Activated T-helper 9 cell treated with anti-CD3 and anti-CD28 coated beads, Interleukin-2, amount 50 U/mL, for 16 hours (primary cell): ENCODE measurements at regions not wholly inside any gene's neighbourhood (a gene's known extent, or its start where the extent isn't known, plus 50 kb on each side); places are given as distances from the start of the nearest gene placed in this dataset.

Experiments
- DNase-seq: peaks from one replicate; pipeline ENCODE4 v3.0.0-alpha.2; 2020; ENCODE audit warnings: low read depth

GRCh38 chr12:98351784-98352183 lies 163.6 kb upstream of the TMPO start:
- no peak for DNase-seq

DNA sequence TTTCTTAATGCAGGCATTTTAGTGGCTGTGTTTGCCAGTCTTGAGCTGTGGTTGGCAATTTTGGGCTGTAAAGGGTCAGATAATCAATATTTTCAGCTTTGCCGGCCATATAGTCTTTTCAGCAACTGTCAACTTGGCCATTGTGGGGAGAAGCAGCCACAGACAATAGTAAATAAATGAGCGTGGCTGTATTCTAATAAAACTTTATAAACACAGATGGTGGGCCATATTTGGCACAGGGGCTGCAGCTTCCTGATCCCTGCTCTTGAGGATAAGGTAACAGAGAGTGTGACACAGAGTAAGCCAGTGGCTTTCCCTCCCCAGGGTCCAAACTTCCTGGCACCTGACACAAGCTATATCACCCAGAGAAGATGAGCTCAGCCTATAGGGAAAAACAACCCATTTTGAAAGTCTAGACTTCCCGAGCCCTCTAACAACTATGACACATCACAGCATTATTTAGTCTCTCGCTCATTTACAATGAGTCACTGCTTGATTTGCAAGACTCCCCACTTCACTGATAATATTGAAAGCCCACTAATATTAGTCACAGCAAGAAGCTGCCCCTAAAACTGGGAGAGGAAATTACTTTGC lies 163.1 kb upstream of the TMPO start:
- DNase-seq, result no peak

DNA sequence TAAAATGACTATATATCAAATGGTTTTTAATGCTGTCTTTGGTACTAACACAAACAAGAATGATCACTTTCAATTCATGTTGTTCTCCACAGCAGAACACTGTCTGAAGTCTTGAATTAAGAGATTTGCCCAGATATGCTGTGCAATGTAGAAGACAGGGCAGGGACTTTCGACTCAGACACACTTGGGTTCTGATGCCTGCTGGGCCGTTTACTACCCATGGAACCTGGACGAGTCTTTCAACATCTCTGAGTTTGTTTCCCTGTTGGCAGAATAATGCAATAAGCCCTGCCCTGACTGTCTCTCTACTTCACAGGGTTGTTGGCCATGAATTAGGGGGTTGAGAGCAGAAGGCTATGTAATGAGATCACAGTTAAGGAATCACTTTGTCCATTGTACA lies 162.6 kb upstream of the TMPO start:
- DNase-seq, result no peak

DNA sequence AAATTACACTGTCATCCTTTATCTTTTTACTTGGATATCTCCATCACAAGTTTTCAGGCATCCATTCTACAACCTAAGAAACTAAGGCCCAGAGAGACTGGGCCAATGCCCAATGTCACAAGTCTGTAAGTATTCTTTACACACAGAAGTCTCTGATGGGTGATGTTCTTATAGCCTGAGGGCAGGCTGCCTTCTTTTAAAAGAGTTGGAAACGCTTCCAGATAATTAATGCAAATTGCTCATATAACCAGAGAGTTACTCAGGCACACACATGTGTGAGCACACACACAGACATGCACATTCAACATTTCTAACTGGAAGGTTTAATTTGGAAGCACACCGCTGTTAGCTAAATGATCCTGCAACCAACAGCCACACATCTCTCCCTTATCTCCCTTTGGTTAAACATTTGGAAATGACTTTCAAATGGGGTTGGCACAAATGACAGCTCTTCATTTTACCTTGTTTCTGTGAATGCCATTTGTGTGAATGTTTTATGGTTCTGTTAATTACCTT lies 160.8 kb upstream of the TMPO start:
- no peak for DNase-seq

- DNase-seq, result no peak
These were observed 160.1 kb upstream of the TMPO start for GRCh38 chr12:98355322-98355721.

DNA sequence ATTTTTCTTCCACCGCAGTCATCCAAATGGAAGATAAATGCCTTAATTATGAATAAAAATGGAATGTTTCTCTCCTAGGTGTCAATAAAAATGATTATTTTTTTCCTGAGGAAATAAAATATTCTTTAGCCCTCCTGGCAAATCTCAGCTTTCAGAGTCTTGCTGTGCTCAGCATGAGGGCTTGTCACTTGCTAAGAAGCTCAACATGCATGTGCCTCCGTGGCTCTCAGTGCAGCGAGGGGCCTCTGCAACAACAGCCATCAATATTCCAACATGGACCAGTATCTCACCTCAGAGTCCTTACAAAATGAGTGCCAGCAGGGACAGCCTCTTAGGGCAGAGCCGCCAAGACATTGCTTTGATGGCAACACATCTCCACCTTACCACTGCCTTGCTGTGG lies 159.5 kb upstream of the TMPO start:
- no peak for DNase-seq

- no peak for DNase-seq
These were observed 157.2 kb upstream of the TMPO start for GRCh38 chr12:98358144-98358543.

DNA sequence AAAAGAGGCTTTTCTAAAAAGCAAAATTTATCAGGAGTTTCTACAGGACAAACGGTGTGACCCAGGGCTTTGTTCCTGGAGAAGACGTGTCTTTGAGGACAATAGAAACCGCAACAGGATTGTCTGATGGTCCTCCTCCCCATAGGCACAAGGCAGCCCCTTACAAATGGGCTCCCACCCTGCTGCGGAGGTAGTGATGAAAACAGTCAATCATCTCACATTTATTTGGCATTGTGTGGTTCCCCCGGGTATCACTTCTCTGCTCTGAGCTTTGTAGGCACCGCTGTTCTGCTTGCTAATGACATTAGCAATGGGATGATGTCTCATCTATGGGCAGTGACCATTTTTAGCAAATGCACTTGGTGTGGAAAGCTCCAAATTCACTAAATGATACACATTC lies 155.5 kb upstream of the TMPO start:
- DNase-seq, result no peak

DNA sequence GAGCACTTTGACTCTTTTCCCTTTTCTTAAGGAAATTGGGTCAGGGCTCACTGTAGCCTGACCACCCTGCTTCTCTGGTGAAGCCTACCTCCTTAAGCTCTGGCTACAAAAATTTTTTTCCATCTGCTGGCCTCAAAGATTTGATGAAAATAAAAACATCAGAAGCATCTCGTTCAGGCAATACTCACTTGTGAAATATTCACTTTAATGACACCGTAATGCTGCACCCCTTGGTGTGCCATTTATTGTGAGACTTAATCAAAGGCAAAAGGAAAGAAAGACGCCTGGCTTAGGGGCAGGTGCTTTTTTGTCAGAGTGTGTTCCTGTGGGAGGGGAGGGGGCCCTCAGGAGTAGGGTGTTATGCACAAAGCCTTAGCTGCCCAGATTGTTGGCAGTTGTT lies 155.0 kb upstream of the TMPO start:
- no peak for DNase-seq

DNA sequence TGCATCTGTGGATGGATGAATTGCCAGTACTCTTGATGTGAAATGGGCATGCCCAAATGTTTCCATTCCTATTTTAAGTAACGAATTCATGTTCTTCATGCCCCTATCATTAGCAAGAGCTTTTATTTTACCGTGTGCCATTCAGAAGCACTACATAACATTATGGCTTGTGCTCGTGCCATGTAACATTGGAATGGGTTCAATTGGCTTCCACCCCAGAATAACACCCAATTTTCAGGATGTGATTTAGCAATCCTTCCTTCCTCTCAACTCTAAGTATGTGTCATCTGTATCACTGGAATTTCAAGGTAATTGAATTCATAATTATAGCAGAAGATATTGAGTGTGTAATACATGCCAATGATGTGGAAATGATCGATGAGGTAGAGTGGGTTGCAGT lies 145.8 kb upstream of the TMPO start:
- DNase-seq, result no peak

GRCh38 chr12:98370976-98371375 lies 144.4 kb upstream of the TMPO start:
- no peak for DNase-seq

- no peak for DNase-seq
These were observed 144.0 kb upstream of the TMPO start for GRCh38 chr12:98371419-98371818.

DNA sequence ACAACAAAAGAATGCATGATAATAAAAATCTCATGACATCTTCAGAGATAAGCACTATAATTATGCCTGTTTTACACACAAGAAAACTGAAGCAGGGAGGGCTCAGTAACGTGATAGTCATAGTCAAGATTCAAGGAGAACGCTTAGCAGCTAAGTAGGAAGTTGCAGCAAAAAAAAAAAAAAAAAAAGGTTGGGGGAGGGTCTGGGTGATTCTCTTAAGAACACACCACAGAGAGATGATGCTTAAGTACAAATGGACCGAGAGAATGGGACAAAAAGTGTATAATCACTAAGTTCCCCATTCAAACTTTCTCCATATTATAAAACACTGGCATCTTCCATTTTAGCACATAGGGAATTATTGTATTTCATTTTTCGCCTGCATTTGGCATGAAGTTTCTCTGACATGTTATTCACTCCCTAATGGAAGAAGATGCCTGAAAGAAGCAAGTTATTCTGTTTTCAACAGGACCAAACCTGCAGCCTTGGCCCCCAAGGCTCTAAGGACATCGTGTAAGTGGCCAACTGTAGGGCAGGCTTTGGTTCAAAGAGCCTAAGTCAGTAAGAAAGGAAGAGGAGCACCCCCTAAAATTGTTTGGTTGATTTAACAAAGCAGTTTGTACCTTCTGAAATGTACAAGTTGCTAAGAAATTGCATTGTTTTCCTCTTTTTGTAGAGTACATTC lies 142.9 kb upstream of the TMPO start:
- DNase-seq, result no peak

- DNase-seq, result no peak
These were observed 142.3 kb upstream of the TMPO start for GRCh38 chr12:98373025-98373554.

GRCh38 chr12:98374007-98374406 lies 141.4 kb upstream of the TMPO start:
- DNase-seq, result no peak

GRCh38 chr12:98379106-98379505 lies 136.3 kb upstream of the TMPO start:
- no peak for DNase-seq

- no peak for DNase-seq
These were observed 129.7 kb upstream of the TMPO start for GRCh38 chr12:98385641-98386040.

- DNase-seq, result no peak
These were observed 127.9 kb upstream of the TMPO start for GRCh38 chr12:98387444-98387843.

DNA sequence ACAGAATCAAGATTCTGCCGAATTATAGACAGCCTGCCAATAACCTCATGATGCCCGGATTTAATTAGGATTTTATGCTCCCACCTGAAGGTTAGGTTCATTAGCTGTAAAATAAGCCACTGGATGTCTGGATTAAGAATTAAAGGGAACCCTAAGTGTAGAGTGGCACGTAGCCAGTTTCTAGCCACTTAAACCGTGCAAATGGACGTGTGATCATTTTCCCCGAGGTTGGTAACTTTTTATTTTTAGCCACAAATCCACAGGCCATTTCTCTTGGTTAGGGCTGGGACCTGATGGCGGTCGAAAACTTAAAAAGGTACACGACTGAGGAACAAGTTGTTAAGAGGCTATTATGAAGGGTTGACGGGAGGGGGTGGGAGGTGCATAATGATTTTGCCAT lies 127.3 kb upstream of the TMPO start:
- no peak for DNase-seq

GRCh38 chr12:98389593-98389992 lies 125.8 kb upstream of the TMPO start:
- DNase-seq, result no peak

GRCh38 chr12:98397323-98398105 lies 117.9 kb upstream of the TMPO start:
- peak; percentile 69 for DNase-seq

- peak; percentile 47 for DNase-seq
These were observed 115.9 kb upstream of the TMPO start for GRCh38 chr12:98399532-98399931.

DNA sequence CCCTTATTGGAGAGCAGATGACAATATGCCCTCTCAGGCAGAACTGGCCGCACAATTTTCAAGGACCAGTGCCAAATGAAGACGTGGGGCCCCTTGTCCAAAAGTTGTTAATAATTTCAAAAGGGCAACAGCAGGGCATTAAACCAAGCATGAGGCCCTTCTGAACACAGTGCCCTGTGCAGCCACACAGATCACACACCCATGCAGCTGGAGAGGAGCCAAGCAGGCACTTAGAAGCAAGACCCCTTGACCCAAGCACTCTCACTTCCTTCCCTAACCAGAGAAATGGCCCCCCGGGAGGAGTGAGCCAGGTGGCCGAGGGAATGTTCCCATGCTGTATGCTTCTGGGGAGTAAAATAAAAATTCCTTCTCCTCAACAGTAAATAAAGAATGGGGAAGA lies 114.0 kb upstream of the TMPO start:
- DNase-seq, result no peak
